Fibroblast of the aortic adventitia (primary cell): ENCODE measurements at regions not wholly inside any gene's neighbourhood (a gene's known extent, or its start where the extent isn't known, plus 50 kb on each side); places are given as distances from the start of the nearest gene placed in this dataset.
"Not testable (repeated sequence)": the region's sequence is repeated elsewhere in the genome, so short reads cannot be mapped to it uniquely, and the experiment has no call there.

Experiments
- DNase-seq: peaks from one replicate; pipeline ENCODE4 v3.0.0-alpha.2; 2010; ENCODE audit warnings: low read depth
- H3K4me3 ChIP-seq: 2 replicates; pipeline ENCODE4 v1.5.1; 2011; ENCODE audit warnings: low read depth, mild to moderate bottlenecking, control low read depth, low read length, moderate library complexity
- CTCF ChIP-seq: IDR thresholded peaks from 2 replicates; pipeline ENCODE4 v1.5.1; 2011; ENCODE audit warnings: mild to moderate bottlenecking, low read length, control low read depth, inconsistent platforms; ENCODE audit not compliant: insufficient read depth

- no peak overlapping the region for H3K4me3 ChIP-seq
- no peak for TF ChIP-seq CTCF
- no peak for DNase-seq
These were observed 158.2 kb downstream of the FOXL1 start for GRCh38 chr16:86736502-86736901.

DNA sequence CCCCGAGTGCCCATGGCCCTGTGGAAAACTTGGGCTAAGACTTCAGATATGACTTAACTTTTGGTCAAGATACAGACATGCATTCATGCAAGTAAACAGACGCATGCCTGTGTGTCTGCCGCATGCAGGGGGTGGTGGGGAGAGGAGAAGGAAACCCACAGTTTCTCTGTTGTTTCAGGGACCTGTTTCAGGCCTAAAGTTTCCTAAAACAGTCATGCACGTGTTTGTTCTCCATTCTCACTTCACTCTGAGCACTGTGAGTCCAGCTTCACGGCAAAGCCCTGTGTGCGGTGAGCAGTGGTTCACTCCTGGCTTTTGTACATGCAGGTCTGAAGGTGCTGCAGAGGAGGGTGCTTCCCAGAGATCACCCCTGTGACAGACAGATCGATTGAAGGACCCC is 158.7 kb downstream of the FOXL1 start:
- H3K4me3 ChIP-seq, result no peak overlapping the region
- TF ChIP-seq CTCF, result no peak
- DNase-seq, result no peak

DNA sequence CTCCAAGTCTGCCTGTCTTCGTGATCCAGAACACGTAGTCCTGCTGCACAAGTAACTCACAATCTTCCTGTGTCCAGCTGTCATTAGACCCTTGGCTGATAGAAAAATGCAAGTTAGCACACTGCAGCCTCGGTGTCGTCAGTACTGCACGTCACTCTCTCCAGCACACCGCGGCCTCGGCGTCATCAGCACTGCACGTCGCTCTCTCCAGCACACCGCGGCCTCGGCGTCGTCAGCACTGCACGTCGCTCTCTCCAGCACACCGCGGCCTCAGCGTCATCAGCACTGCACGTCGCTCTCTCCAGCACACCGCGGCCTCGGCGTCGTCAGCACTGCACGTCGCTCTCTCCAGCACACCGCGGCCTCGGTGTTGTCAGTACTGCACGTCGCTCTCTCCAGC is 160.0 kb downstream of the FOXL1 start:
- DNase-seq, result not testable (repeated sequence)

GRCh38 chr16:86739178-86739577 is 160.8 kb downstream of the FOXL1 start:
- TF ChIP-seq CTCF, result no peak
- DNase-seq, result no peak
- H3K4me3 ChIP-seq, result no peak overlapping the region

More for the DNA sequence above, 160.0 kb downstream of the FOXL1 start:
- H3K4me3 ChIP-seq, result not testable (repeated sequence)

DNA sequence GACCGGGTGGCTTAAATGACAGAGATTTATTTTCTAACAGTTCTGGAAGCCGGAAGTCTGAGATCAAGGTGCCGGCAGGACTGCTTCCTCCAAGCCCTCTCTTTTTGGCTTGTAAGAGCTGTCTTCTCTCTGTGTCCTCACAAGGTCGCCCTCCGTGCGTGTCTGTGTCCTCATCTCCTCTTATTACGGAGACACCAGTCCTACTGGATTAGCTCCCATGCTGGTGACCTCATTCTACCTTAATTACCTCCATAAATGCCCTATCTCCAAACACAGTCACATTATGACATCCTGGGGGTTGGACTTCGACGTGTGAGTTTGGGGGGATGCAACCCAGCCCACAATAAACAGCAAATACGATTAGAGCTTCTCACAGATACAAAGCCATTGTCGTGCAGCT is 161.5 kb downstream of the FOXL1 start:
- no peak for TF ChIP-seq CTCF
- DNase-seq, result no peak

GRCh38 chr16:86740298-86740697 is 161.9 kb downstream of the FOXL1 start:
- no peak overlapping the region for H3K4me3 ChIP-seq
- TF ChIP-seq CTCF, result no peak

More for the DNA sequence above, 161.5 kb downstream of the FOXL1 start:
- no peak overlapping the region for H3K4me3 ChIP-seq

GRCh38 chr16:86740906-86741799 is 162.8 kb downstream of the FOXL1 start:
- DNase-seq, result peak; percentile 76
- H3K4me3 ChIP-seq, result peak overlapping the region; percentile 59
- TF ChIP-seq CTCF, result no peak

More at GRCh38 chr16:86740298-86740697, 161.9 kb downstream of the FOXL1 start:
- DNase-seq, result no peak
